Liver (tissue), 8 donors: ENCODE measurements at regions not wholly inside any gene's neighbourhood (a gene's known extent, or its start where the extent isn't known, plus 50 kb on each side); places are given as distances from the start of the nearest gene placed in this dataset.

ENCODE experiments used
- DNase-seq: peaks from one replicate; pipeline ENCODE4 v3.0.0-alpha.2; 2017; ENCODE audit warnings: low spot score
- H3K27ac ChIP-seq, 2 donors: one replicate each; pipeline ENCODE4 v1.7.0; 2013; ENCODE audit warnings: inconsistent platforms in 2 of 2, low read length in 2 of 2, control low read depth in 1 of 2, low read depth in 1 of 2, mild to moderate bottlenecking in 1 of 2
- H3K27me3 ChIP-seq, 4 donors: one replicate each; pipeline versions ENCODE4 v1.6.1 to v1.7.0; 2013; ENCODE audit warnings: low read length in 3 of 4, inconsistent platforms in 1 of 4, mild to moderate bottlenecking in 1 of 4, moderate library complexity in 1 of 4; ENCODE audit not compliant: control insufficient read depth in 4 of 4, insufficient read depth in 4 of 4
- H3K36me3 ChIP-seq, 4 donors: one replicate each; pipeline versions ENCODE4 v1.6.1 to v1.7.0; 2013; ENCODE audit warnings: low read length in 3 of 4, mild to moderate bottlenecking in 3 of 4, low read depth in 1 of 4, moderate library complexity in 1 of 4; ENCODE audit not compliant: control insufficient read depth in 4 of 4, insufficient read depth in 3 of 4
- H3K4me1 ChIP-seq, 4 donors: one replicate each; pipeline versions ENCODE4 v1.6.1 to v1.7.0; 2013; ENCODE audit warnings: low read length in 3 of 4, mild to moderate bottlenecking in 3 of 4, moderate library complexity in 1 of 4; ENCODE audit not compliant: control insufficient read depth in 4 of 4, insufficient read depth in 4 of 4
- H3K4me3 ChIP-seq, 3 donors: one replicate each; pipeline versions ENCODE4 v1.6.1 to v1.7.0; 2013; ENCODE audit warnings: low read length in 3 of 3, control low read depth in 1 of 3, low read depth in 1 of 3, mild to moderate bottlenecking in 1 of 3
- H3K9ac ChIP-seq, 2 donors: one replicate each; pipeline ENCODE4 v1.7.0; 2013; ENCODE audit warnings: low read length in 2 of 2, mild to moderate bottlenecking in 2 of 2, moderate library complexity in 2 of 2, control low read depth in 1 of 2, low read depth in 1 of 2
- H3K9me3 ChIP-seq, 4 donors: one replicate each; pipeline versions ENCODE4 v1.6.1 to v1.7.0; 2013; ENCODE audit warnings: low read length in 3 of 4; ENCODE audit not compliant: control insufficient read depth in 4 of 4
- ATF3 ChIP-seq: IDR thresholded peaks from 2 replicates; pipeline ENCODE4 v1.6.1; 2016; ENCODE audit warnings: antibody characterized with exemption
- CTCF ChIP-seq: fragments of 150-350 bp; IDR thresholded peaks from 2 replicates; pipeline ENCODE4 v1.5.1; 2017; ENCODE audit warnings: improper control_type of control experiment, low read depth, low read length; ENCODE audit not compliant: missing input control
- FOXA1 ChIP-seq: IDR thresholded peaks from 2 replicates; pipeline ENCODE4 v1.6.1; 2016; ENCODE audit warnings: antibody characterized with exemption
- FOXA2 ChIP-seq: IDR thresholded peaks from 2 replicates; pipeline ENCODE4 v1.6.1; 2016; ENCODE audit warnings: antibody characterized with exemption
- GABPA ChIP-seq, 2 donors: IDR thresholded peaks in 1 of 2; conservative IDR thresholded peaks in 1 of 2; 2 replicates each; pipeline ENCODE4 v1.6.1; 2016; ENCODE audit warnings: antibody characterized with exemption in 2 of 2, mild to moderate bottlenecking in 1 of 2, moderate library complexity in 1 of 2
- HNF4A ChIP-seq, 2 donors: conservative IDR thresholded peaks; 2 replicates each; pipeline ENCODE4 v1.6.1; 2016; ENCODE audit warnings: antibody characterized with exemption in 2 of 2, mild to moderate bottlenecking in 2 of 2
- JUND ChIP-seq, 2 donors: IDR thresholded peaks; 2 replicates each; pipeline ENCODE4 v1.6.1; 2016; ENCODE audit warnings: antibody characterized with exemption in 2 of 2
- NR2F2 ChIP-seq: IDR thresholded peaks from 2 replicates; pipeline ENCODE4 v1.6.1; 2016; ENCODE audit warnings: antibody characterized with exemption
- RAD21 ChIP-seq, 2 donors: IDR thresholded peaks; 2 replicates each; pipeline ENCODE4 v1.6.1; 2016; ENCODE audit warnings: antibody characterized with exemption in 2 of 2, mild to moderate bottlenecking in 2 of 2
- REST ChIP-seq: IDR thresholded peaks from 2 replicates; pipeline ENCODE4 v1.6.1; 2016; ENCODE audit warnings: antibody characterized with exemption, mild to moderate bottlenecking
- RXRA ChIP-seq, 2 donors: IDR thresholded peaks; 2 replicates each; pipeline ENCODE4 v1.6.1; 2017 to 2018; ENCODE audit warnings: antibody characterized with exemption in 2 of 2, mild to moderate bottlenecking in 1 of 2
- TAF1 ChIP-seq: conservative IDR thresholded peaks from 2 replicates; pipeline ENCODE4 v1.6.1; 2016; ENCODE audit warnings: antibody characterized with exemption, mild to moderate bottlenecking
- YY1 ChIP-seq: IDR thresholded peaks from 2 replicates; pipeline ENCODE4 v1.6.1; 2016; ENCODE audit warnings: antibody characterized with exemption, mild to moderate bottlenecking
- WGBS: extraction: QIAGEN DNeasy Blood & Tissue Kit; methylation state at CpG from one replicate; pipeline ENCODE4 v1.1.7; 2013; 5-methylcytosine and 5-hydroxymethylcytosine counted together
- TF ChIP-seq, protein P1 (sequence below): IDR thresholded peaks from 2 replicates; pipeline ENCODE4 v1.6.1; 2016; ENCODE audit warnings: antibody characterized with exemption
- TF ChIP-seq, protein P2 (sequence below): IDR thresholded peaks from 2 replicates; pipeline ENCODE4 v1.6.1; 2016; ENCODE audit warnings: antibody characterized with exemption
- donor health status: healthy.
- donor health status: healthy.
- donor health status: healthy.
- donor health status: healthy.
- donor health status: healthy.

- Histone ChIP-seq H3K9ac (no peak overlapping the region), H3K27me3 (no peaks in the 10 kb centered on the region), H3K4me1 (no peaks in the 10 kb centered on the region), H3K27ac (no peak overlapping the region), H3K9me3 (peaks cover 0 to 2% (median 0%) of the 10 kb centered on the region in 4 donors), H3K4me3 (no peak overlapping the region), H3K36me3 (no peaks in the 10 kb centered on the region)
- TF ChIP-seq RAD21 (IDR thresholded peaks at IDR 0.05), result no peak
- TF ChIP-seq FOXA1, result no peak
- TF ChIP-seq, protein P1, sequence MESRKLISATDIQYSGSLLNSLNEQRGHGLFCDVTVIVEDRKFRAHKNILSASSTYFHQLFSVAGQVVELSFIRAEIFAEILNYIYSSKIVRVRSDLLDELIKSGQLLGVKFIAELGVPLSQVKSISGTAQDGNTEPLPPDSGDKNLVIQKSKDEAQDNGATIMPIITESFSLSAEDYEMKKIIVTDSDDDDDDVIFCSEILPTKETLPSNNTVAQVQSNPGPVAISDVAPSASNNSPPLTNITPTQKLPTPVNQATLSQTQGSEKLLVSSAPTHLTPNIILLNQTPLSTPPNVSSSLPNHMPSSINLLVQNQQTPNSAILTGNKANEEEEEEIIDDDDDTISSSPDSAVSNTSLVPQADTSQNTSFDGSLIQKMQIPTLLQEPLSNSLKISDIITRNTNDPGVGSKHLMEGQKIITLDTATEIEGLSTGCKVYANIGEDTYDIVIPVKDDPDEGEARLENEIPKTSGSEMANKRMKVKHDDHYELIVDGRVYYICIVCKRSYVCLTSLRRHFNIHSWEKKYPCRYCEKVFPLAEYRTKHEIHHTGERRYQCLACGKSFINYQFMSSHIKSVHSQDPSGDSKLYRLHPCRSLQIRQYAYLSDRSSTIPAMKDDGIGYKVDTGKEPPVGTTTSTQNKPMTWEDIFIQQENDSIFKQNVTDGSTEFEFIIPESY, result no peak
- TF ChIP-seq GABPA (IDR thresholded peaks at IDR 0.05 in 1 of 2, conservative IDR thresholded peaks at IDR 0.05 in 1 of 2), result no peak
- TF ChIP-seq NR2F2, result no peak
- no peak for TF ChIP-seq JUND (IDR thresholded peaks at IDR 0.05)
- TF ChIP-seq CTCF, result no peak
- no peak for TF ChIP-seq ATF3
- WGBS, result 58% methylated on average over 3 of the region's 3 CpGs
- no peak for DNase-seq
Observed at GRCh38 chr7:52656098-52656497, 379.3 kb upstream of the POM121L12 start.

DNA sequence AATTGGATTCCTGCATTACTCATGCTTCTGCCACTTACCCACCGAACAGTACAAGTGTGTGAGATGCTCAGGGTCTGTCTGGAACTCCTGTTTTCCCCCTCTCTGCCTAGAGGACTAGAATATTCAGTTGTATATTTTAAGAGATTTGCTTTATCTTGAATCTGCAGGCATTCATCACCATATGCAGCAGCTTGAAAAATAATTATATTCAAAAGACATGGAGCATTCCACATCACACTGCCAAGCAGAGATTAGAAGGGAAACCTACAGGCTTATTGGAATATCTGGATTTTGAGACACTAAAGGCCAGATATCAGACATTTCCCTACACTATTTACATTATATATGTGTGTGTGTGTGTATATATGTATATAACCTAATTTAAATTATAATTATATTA is 382.8 kb upstream of the POM121L12 start:
- no peak overlapping the region for H3K27ac ChIP-seq
- WGBS, result 53% methylated on average over 1 of the region's 1 CpG

More for the DNA sequence above, 382.8 kb upstream of the POM121L12 start:
- Histone ChIP-seq H3K4me3 (no peak overlapping the region), H3K9me3 (no peaks in the 10 kb centered on the region), H3K4me1 (no peaks in the 10 kb centered on the region), H3K27me3 (no peaks in the 10 kb centered on the region), H3K36me3 (no peaks in the 10 kb centered on the region), H3K9ac (no peak overlapping the region)
- no peak for DNase-seq
- TF ChIP-seq TAF1 (no peak), CTCF (no peak), NR2F2 (no peak), RXRA (IDR thresholded peaks at IDR 0.05) (no peak), HNF4A (conservative IDR thresholded peaks at IDR 0.05) (no peak), JUND (IDR thresholded peaks at IDR 0.05) (no peak), GABPA (IDR thresholded peaks at IDR 0.05 in 1 of 2, conservative IDR thresholded peaks at IDR 0.05 in 1 of 2) (no peak), FOXA1 (no peak), YY1 (no peak), FOXA2 (no peak), ATF3 (no peak), RAD21 (IDR thresholded peaks at IDR 0.05) (no peak), REST (no peak)
- TF ChIP-seq, protein P2, sequence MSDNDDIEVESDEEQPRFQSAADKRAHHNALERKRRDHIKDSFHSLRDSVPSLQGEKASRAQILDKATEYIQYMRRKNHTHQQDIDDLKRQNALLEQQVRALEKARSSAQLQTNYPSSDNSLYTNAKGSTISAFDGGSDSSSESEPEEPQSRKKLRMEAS, result no peak
